AG04449 (cell line): ENCODE measurements at regions not wholly inside any gene's neighbourhood (a gene's known extent, or its start where the extent isn't known, plus 50 kb on each side); places are given as distances from the start of the nearest gene placed in this dataset.
A peak's percentile ranks its signal among the peaks of the same experiment; 100 is the strongest.
"Not testable (repeated sequence)": the region's sequence is repeated elsewhere in the genome, so short reads cannot be mapped to it uniquely, and the experiment has no call there.

Experiments used
- CTCF ChIA-PET: fragments of 350-600 bp; formaldehyde crosslinking; extraction: SDS; loops from one replicate; lab custom pipeline; 2021; ENCODE audit warnings: antibody characterized with exemption; lab: Yijun Ruan, JAX
- POLR2A ChIA-PET: fragments of 400-600, 350-600 bp; formaldehyde crosslinking; extraction: SDS; loops from one replicate; lab custom pipeline; 2020; ENCODE audit warnings: antibody characterized with exemption, inconsistent platforms; lab: Yijun Ruan, JAX
- DNase-seq: peaks from one replicate; pipeline ENCODE4 v3.0.0-alpha.2; 2010; ENCODE audit warnings: low read depth, low spot score
- H3K4me3 ChIP-seq: 2 replicates; pipeline ENCODE4 v1.5.1; 2011; ENCODE audit warnings: low read depth, mild to moderate bottlenecking, control low read depth, low read length
- TF ChIP-seq, protein P1 (sequence below): IDR thresholded peaks from one replicate; pipeline ENCODE4 v1.5.1; 2011; ENCODE audit warnings: mild to moderate bottlenecking, moderate library complexity, low read length, control low read depth, inconsistent platforms; ENCODE audit not compliant: insufficient read depth; ENCODE audit errors: missing control alignments

- DNase-seq: peak; percentile 24
- no peak overlapping the region for H3K4me3 ChIP-seq
- TF ChIP-seq, protein P1, sequence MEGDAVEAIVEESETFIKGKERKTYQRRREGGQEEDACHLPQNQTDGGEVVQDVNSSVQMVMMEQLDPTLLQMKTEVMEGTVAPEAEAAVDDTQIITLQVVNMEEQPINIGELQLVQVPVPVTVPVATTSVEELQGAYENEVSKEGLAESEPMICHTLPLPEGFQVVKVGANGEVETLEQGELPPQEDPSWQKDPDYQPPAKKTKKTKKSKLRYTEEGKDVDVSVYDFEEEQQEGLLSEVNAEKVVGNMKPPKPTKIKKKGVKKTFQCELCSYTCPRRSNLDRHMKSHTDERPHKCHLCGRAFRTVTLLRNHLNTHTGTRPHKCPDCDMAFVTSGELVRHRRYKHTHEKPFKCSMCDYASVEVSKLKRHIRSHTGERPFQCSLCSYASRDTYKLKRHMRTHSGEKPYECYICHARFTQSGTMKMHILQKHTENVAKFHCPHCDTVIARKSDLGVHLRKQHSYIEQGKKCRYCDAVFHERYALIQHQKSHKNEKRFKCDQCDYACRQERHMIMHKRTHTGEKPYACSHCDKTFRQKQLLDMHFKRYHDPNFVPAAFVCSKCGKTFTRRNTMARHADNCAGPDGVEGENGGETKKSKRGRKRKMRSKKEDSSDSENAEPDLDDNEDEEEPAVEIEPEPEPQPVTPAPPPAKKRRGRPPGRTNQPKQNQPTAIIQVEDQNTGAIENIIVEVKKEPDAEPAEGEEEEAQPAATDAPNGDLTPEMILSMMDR: no peak
- ChIA-PET POLR2A (no interaction called here), CTCF (interaction anchor here (1.2 kb wide), 1 partner anchor 42 kb away, joined by 3 read pairs; no protein-coding TSS in a partner anchor)
Observed at GRCh38 chr5:34411470-34412346, 244.4 kb upstream of the RAI14 start.

DNA sequence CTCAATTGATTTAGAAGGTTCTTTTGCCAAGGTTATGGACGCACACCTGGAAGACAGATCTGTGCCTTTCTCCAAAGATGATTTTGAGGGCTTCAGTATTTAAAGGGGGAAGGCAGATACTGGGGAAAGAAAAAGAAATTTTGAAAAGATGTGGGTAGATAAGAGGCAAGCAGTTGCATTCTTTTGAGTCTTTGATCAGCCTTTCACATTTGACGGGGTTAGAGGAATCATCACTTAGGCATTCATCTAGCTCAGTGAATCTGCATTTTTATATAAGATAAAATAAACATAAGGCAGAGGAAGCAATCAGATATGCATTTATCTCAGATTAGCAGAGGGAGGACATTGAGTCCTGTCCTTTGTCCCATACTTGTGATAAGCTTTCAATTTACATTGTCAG, 243.4 kb upstream of the RAI14 start:
- ChIA-PET CTCF (interaction anchor here (1.1 to 1.2 kb wide), 2 partner anchors 39 to 41 kb away, joined by 3 read pairs; no protein-coding TSS in a partner anchor), POLR2A (no interaction called here)
- H3K4me3 ChIP-seq: no peak overlapping the region
- TF ChIP-seq, protein P1: no peak
- DNase-seq: no peak

- no peak for DNase-seq
- CTCF ChIA-PET: interaction anchor here (1.2 to 1.6 kb wide), 2 partner anchors 36 to 45 kb away, joined by 4 to 6 read pairs; no protein-coding TSS in a partner anchor
Observed at GRCh38 chr5:34415559-34416198, 240.4 kb upstream of the RAI14 start.

DNA sequence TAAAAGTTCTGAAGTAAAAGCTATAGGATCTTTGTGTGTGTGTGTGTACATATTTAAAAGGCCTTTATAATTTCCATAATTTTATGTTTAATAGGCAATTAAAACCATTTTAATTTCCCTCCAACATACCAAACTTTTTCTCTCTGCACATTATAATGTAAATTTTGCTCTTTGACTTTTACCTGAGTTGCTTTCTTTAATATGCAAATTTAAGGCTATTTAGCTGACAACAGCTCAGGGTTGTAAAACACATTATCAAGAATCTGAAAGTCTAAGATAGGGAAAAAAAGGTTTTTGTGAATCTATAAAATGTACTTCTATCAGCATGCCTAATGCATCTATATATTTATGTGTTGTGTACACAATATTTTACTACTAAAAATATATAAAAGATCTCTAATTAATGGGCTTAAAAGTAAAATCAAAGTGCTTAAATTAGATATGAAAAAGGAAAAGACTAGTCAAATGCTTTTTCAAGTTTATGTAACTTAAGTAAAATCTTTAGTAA, 239.6 kb upstream of the RAI14 start:
- no peak for DNase-seq
- ChIA-PET POLR2A (no interaction called here), CTCF (interaction anchor here (1.6 kb wide), 1 partner anchor 35 kb away, joined by 6 read pairs; no protein-coding TSS in a partner anchor)

More at GRCh38 chr5:34415559-34416198, 240.4 kb upstream of the RAI14 start:
- no peak overlapping the region for H3K4me3 ChIP-seq
- TF ChIP-seq, protein P1: no peak
- POLR2A ChIA-PET: no interaction called here

GRCh38 chr5:34420191-34420590, 235.9 kb upstream of the RAI14 start:
- POLR2A ChIA-PET, DNase-seq, H3K4me3 ChIP-seq: not testable (repeated sequence)
- CTCF ChIA-PET: interaction anchor here (1.7 kb wide), 1 partner anchor 33 kb away, joined by 5 read pairs; no protein-coding TSS in a partner anchor

More for the DNA sequence above, 239.6 kb upstream of the RAI14 start:
- H3K4me3 ChIP-seq: no peak overlapping the region
- TF ChIP-seq, protein P1: no peak

DNA sequence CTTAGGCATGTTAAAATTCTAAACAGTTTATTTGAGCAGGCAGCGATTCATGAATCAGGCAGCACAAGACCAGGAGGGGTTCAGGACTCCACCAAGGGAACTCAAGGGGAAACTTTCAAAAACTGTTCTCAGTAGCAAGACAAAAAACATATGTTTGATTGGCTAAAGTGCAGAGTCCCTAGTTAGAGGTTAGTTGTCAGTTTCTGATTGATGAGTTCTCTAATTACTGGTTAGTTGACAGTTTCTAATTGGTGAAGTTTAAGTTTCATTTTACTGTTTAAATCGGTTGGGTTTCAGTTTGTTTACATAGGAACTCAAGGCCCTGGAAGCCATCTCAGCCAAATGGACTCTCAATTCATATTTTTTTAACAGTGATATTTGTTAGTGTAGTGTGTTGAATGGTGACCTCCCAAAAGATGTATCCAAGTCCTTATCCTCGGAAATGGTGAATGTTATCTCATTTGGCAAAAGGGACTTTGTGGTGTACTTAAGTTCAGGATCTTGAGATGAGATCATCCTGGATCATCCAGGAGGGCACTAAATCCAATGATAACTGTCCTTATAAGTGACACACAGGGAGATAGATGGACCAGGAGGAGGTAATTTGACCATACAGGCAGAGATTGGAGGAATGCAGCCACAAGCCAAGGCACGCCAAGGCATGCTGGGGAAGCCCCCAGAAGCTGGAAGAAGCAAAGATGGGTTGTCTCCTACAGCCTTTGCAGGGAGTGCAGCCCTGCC, 219.2 kb upstream of the RAI14 start:
- no peak overlapping the region for H3K4me3 ChIP-seq
- TF ChIP-seq, protein P1: no peak
- DNase-seq: no peak
- ChIA-PET CTCF (interaction anchor here (1.1 kb wide), 1 partner anchor 11 kb away, joined by 4 read pairs; no protein-coding TSS in a partner anchor), POLR2A (no interaction called here)
